Thoracic aorta (tissue), 2 donors: ENCODE measurements at regions not wholly inside any gene's neighbourhood (a gene's known extent, or its start where the extent isn't known, plus 50 kb on each side); places are given as distances from the start of the nearest gene placed in this dataset.

Experiments
- ATAC-seq: fragments of 150-250 bp; one replicate; pipeline ENCODE4 v1.8.0; 2017; ENCODE audit warnings: low read depth; ENCODE audit not compliant: insufficient number of reproducible peaks, low FRiP score
- DNase-seq: peaks from one replicate; pipeline ENCODE4 v3.0.0-alpha.2; 2020; ENCODE audit warnings: low spot score
- H3K27ac ChIP-seq, 2 donors: fragments of 200-600 bp; sonication (generic); 1 replicate in 1 of 2; 2 replicates in 1 of 2; pipeline ENCODE4 v1.5.1; 2016; ENCODE audit warnings: mild to moderate bottlenecking in 2 of 2, moderate library complexity in 2 of 2
- H3K27me3 ChIP-seq: fragments of 200-600 bp; sonication (generic); replicated peaks from 2 replicates; pipeline ENCODE4 v1.6.0; 2016; ENCODE audit warnings: mild to moderate bottlenecking; ENCODE audit not compliant: insufficient read depth
- H3K36me3 ChIP-seq: fragments of 200-600 bp; sonication (generic); one replicate; pipeline ENCODE4 v1.5.1; 2016
- H3K4me1 ChIP-seq, 2 donors: fragments of 200-600 bp; sonication (generic); 1 replicate in 1 of 2; 2 replicates in 1 of 2; pipeline versions ENCODE4 v1.5.1 to v1.6.0; 2016; ENCODE audit warnings: low read depth in 2 of 2, mild to moderate bottlenecking in 1 of 2; ENCODE audit not compliant: control insufficient read depth in 1 of 2
- H3K4me3 ChIP-seq: fragments of 200-600 bp; sonication (generic); 2 replicates; pipeline ENCODE4 v1.5.1; 2016; ENCODE audit warnings: mild to moderate bottlenecking
- H3K9me3 ChIP-seq: fragments of 200-600 bp; sonication (generic); 2 replicates; pipeline ENCODE4 v1.5.1; 2016
- TF ChIP-seq, protein P1 (sequence below): fragments of 200-600 bp; sonication (generic); IDR thresholded peaks from one replicate; pipeline ENCODE4 v1.5.1; 2019; ENCODE audit warnings: antibody characterized with exemption

DNA sequence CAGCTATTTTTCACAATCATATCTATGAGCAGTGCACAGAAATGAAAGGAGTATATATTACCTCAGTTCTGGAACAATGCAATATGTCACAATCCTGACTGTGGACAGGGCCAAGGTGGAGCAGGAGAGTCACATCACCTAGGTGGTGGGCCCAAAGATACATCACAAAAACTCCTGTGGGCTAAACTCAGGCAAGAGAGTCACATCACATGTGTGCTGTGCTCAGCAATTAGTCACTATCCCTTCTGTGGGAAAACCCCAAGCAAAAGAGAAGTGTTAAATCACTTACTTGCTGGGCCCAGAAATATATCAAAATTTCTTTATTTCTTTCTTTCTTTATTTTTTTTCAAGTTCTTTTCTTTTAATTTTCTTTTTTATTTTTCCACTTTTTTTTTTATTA is 249.6 kb downstream of the RPS4Y2 start:
- no peaks in the 10 kb centered on the region for H3K9me3 ChIP-seq
- no peak for ATAC-seq
- H3K27ac ChIP-seq, result no peak overlapping the region
- no peak overlapping the region for H3K4me3 ChIP-seq
- H3K36me3 ChIP-seq, result no peaks in the 10 kb centered on the region
- H3K4me1 ChIP-seq, result no peaks in the 10 kb centered on the region
- DNase-seq, result no peak
- no peaks in the 10 kb centered on the region for H3K27me3 ChIP-seq
- TF ChIP-seq, protein P1, sequence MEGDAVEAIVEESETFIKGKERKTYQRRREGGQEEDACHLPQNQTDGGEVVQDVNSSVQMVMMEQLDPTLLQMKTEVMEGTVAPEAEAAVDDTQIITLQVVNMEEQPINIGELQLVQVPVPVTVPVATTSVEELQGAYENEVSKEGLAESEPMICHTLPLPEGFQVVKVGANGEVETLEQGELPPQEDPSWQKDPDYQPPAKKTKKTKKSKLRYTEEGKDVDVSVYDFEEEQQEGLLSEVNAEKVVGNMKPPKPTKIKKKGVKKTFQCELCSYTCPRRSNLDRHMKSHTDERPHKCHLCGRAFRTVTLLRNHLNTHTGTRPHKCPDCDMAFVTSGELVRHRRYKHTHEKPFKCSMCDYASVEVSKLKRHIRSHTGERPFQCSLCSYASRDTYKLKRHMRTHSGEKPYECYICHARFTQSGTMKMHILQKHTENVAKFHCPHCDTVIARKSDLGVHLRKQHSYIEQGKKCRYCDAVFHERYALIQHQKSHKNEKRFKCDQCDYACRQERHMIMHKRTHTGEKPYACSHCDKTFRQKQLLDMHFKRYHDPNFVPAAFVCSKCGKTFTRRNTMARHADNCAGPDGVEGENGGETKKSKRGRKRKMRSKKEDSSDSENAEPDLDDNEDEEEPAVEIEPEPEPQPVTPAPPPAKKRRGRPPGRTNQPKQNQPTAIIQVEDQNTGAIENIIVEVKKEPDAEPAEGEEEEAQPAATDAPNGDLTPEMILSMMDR, result no peak

DNA sequence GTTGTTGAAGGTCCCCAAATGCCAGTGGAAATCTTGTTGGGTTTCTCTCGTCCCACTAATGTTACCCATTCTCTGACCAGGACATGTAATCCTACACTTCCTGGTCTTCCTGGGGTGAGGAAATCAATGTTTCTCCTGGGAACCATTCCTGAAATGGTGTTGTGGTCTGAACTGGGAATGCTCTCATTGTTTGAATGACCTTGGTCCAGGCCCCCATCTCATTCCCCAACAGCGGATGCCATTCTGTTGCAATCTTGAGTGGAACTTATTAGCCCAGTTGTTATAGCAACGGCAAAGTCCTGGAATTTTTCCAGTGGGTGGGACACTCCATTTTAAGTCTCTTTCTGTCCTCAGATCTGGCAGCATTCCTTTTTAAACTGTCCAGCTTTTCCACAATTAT is 265.9 kb downstream of the RPS4Y2 start:
- Histone ChIP-seq H3K36me3 (no peaks in the 10 kb centered on the region), H3K4me3 (no peak overlapping the region), H3K27me3 (no peaks in the 10 kb centered on the region), H3K4me1 (no peaks in the 10 kb centered on the region), H3K9me3 (no peaks in the 10 kb centered on the region), H3K27ac (no peak overlapping the region)
- DNase-seq (no peak), ATAC-seq (no peak)
- TF ChIP-seq, protein P1, result no peak

DNA sequence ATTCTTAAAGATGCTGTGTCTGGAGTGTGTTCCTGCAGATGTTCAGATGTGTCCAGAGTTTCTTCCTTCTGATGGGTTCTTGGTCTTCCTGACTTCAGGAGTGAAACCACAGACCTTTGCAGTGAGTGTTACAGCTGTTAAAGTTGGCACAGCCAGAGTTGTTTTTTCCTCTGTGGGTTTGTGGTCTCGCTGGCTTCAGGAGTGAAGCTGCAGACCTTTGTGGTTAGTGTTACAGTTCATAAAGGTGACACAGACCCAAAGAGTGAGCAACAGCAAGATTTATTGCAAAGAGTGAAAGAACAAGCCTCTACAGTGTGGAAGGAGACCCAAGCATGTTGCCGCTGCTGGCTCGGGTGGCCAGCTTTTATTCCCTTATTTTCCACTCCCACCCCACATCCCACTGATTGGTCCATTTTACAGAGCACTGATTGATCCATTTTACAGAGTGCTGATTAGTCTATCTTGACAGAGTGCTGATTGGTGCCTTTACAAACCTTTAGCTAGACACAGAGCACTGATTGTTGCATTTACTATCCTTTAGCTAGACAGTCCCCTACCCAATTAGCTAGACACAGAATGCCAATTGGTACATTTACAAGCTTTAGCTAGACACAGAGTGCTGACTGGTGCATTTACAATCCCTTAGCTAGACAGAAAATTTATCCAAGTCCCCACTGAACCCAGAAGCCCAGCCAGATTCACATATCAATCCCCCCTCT is 266.6 kb downstream of the RPS4Y2 start:
- TF ChIP-seq, protein P1, result no peak
- Histone ChIP-seq H3K9me3 (no peaks in the 10 kb centered on the region), H3K4me3 (no peak overlapping the region), H3K4me1 (no peaks in the 10 kb centered on the region), H3K27ac (no peak overlapping the region), H3K27me3 (no peaks in the 10 kb centered on the region), H3K36me3 (no peaks in the 10 kb centered on the region)
- no peak for DNase-seq
- ATAC-seq, result no peak

DNA sequence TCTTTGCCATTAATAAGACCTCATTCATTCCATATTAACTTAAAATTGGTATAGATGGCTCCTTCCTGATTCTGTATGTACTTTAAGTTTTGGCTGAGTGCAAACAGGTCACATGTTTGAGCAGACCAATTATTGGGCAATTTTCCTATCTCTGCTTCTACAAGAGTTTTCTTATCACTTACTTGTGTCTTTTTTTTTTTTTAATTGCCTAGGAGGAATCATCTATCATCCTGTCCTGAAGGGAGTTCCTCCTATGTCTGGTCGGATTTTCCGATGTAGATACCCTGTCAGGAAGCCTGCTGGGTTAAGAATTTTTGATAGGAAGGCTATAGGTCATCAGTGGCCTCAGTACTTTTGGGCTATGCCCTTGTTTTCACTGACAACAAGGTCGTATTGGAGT is 268.0 kb downstream of the RPS4Y2 start:
- H3K27me3 ChIP-seq, result no peaks in the 10 kb centered on the region
- DNase-seq (no peak), ATAC-seq (no peak)
- H3K27ac ChIP-seq, result no peak overlapping the region
- H3K9me3 ChIP-seq, result no peaks in the 10 kb centered on the region
- no peaks in the 10 kb centered on the region for H3K4me1 ChIP-seq
- H3K36me3 ChIP-seq, result no peaks in the 10 kb centered on the region
- H3K4me3 ChIP-seq, result no peak overlapping the region
- TF ChIP-seq, protein P1, result no peak

DNA sequence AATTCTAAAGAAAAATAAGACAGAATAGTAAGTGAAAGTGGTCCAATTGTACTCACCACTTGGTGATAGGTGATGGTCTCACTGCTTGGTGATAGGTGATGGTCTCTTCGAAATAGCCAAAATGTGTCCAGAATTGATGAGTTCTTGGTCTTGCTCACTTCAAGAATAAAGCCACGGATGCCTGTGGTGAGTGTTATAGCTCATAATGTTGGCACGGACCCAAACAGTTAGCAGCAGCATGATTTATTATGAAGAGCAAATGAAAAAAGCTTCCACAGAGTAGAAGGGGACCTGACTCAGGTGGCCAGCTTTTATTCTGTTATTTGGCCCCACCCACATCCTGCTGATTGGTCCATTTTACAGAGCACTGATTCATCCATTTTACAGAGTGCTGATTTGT is 272.6 kb downstream of the RPS4Y2 start:
- TF ChIP-seq, protein P1, result no peak
- H3K4me3 ChIP-seq, result no peak overlapping the region
- no peaks in the 10 kb centered on the region for H3K9me3 ChIP-seq
- ATAC-seq (no peak), DNase-seq (no peak)
- H3K36me3 ChIP-seq, result no peaks in the 10 kb centered on the region
- no peaks in the 10 kb centered on the region for H3K27me3 ChIP-seq
- H3K4me1 ChIP-seq, result no peaks in the 10 kb centered on the region
- no peak overlapping the region for H3K27ac ChIP-seq
